ENCODE measurements at regions not wholly inside any gene's neighbourhood (a gene's known extent, or its start where the extent isn't known, plus 50 kb on each side); places are given as distances from the start of the nearest gene placed in this dataset.

DNA sequence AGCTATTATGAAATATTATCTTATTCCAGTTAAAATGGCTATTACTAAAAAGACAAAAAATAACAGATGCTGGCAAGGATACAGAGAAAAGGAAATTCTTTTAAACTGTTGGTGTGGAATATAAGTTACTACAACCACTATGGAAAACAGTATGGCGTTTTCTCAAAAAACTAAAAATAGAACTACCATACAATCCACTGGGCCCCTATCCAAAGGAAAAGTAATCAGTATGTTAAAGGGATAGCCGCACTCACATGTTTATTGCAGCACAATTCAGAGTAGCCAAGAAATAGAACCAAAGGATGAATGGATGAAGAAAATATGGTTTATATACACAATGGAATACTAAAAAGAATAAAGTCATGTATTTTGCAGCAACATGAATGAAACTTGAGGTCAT lies 303.8 kb upstream of the ECI2 start:
- no peaks in the 10 kb centered on the region for H3K27me3 ChIP-seq (replicated peaks in 1 of 7)
- no peaks in the 10 kb centered on the region for H3K36me3 ChIP-seq
- no peaks in the 10 kb centered on the region for H3K9me3 ChIP-seq
- DNase-seq, result no peak
- TF ChIP-seq POLR2A (IDR thresholded peaks at IDR 0.05) (no peak), POLR2AphosphoS5 (IDR thresholded peaks at IDR 0.05) (no peak)
- TF ChIP-seq, protein P1, sequence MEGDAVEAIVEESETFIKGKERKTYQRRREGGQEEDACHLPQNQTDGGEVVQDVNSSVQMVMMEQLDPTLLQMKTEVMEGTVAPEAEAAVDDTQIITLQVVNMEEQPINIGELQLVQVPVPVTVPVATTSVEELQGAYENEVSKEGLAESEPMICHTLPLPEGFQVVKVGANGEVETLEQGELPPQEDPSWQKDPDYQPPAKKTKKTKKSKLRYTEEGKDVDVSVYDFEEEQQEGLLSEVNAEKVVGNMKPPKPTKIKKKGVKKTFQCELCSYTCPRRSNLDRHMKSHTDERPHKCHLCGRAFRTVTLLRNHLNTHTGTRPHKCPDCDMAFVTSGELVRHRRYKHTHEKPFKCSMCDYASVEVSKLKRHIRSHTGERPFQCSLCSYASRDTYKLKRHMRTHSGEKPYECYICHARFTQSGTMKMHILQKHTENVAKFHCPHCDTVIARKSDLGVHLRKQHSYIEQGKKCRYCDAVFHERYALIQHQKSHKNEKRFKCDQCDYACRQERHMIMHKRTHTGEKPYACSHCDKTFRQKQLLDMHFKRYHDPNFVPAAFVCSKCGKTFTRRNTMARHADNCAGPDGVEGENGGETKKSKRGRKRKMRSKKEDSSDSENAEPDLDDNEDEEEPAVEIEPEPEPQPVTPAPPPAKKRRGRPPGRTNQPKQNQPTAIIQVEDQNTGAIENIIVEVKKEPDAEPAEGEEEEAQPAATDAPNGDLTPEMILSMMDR (IDR thresholded peaks at IDR 0.05 in 8 of 11, conservative IDR thresholded peaks at IDR 0.05 in 3 of 11), result no peak
- H3K27ac ChIP-seq, result no peak overlapping the region
- intact Hi-C loops (cut with DNase I; ENCODE audit: low total_unique reads), result no loop called here
- H3K4me1 ChIP-seq, result no peaks in the 10 kb centered on the region
- 37 to 92% (median 60%) methylated on average over 2 of the region's 2 CpGs for WGBS, 5 donors
- H3K4me3 ChIP-seq, result no peak overlapping the region

DNA sequence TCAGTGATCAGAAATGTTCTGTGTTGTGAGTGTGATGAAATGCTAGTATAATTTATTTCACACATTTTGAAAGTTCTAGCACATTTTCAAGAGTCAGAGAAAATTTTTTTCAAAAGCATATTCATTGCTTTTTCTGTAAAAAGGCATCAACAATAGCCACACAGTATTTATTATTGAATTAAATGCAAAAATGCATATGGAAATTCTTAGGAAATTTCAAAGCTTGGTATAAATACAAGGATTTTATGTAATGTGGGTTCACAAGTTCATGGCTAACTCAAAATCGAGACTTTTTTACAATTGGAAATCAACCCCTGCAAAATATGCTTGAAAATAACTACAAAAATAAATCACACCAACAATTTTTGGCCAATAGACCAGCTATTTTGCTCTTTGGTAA lies 302.0 kb upstream of the ECI2 start:
- WGBS, 5 donors, result 57 to 85% (median 67%) methylated on average over 1 of the region's 1 CpG
- Histone ChIP-seq H3K27me3 (replicated peaks in 1 of 7) (no peaks in the 10 kb centered on the region), H3K27ac (no peak overlapping the region), H3K4me1 (no peaks in the 10 kb centered on the region), H3K4me3 (no peak overlapping the region), H3K36me3 (no peaks in the 10 kb centered on the region), H3K9me3 (no peaks in the 10 kb centered on the region)
- intact Hi-C loops (cut with DNase I; ENCODE audit: low total_unique reads), result no loop called here
- no peak for TF ChIP-seq POLR2AphosphoS5 (IDR thresholded peaks at IDR 0.05)
- no peak for TF ChIP-seq POLR2A (IDR thresholded peaks at IDR 0.05)
- TF ChIP-seq, protein P1 (IDR thresholded peaks at IDR 0.05 in 8 of 11, conservative IDR thresholded peaks at IDR 0.05 in 3 of 11), result no peak
- no peak for DNase-seq

DNA sequence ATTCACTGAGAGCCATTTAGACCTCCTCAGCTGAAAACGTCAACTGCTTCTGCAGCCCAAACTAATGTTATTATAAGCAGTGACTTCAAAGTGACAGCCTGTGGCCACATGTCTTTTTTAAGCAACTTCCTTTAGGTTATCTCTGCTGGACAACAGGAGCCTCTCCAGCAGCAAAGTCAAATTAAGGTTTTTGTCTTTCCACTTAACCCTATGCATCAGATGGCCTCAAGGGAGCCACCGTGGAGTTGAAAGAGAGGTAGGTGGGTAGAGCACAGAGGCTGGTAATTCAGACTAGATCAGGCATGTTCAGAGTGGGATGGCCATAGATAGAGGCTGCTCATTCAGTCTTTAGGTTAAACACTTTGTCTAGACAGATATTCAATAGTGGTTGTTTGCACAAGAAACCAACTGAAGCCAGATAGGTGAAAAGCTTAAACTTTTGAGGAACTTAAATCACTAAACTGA lies 300.6 kb upstream of the ECI2 start:
- TF ChIP-seq POLR2A (IDR thresholded peaks at IDR 0.05) (no peak), POLR2AphosphoS5 (IDR thresholded peaks at IDR 0.05) (no peak)
- TF ChIP-seq, protein P1 (IDR thresholded peaks at IDR 0.05 in 8 of 11, conservative IDR thresholded peaks at IDR 0.05 in 3 of 11), result no peak
- intact Hi-C loops (cut with DNase I; ENCODE audit: low total_unique reads), result no loop called here
- Histone ChIP-seq H3K27me3 (replicated peaks in 1 of 7) (no peaks in the 10 kb centered on the region), H3K27ac (no peak overlapping the region), H3K36me3 (no peaks in the 10 kb centered on the region), H3K4me3 (no peak overlapping the region), H3K9me3 (peaks cover 0 to 2% (median 0%) of the 10 kb centered on the region in 8 donors), H3K4me1 (no peaks in the 10 kb centered on the region)
- no peak for DNase-seq
- WGBS, 5 donors, result 55 to 80% (median 67%) methylated on average over 2 of the region's 2 CpGs

DNA sequence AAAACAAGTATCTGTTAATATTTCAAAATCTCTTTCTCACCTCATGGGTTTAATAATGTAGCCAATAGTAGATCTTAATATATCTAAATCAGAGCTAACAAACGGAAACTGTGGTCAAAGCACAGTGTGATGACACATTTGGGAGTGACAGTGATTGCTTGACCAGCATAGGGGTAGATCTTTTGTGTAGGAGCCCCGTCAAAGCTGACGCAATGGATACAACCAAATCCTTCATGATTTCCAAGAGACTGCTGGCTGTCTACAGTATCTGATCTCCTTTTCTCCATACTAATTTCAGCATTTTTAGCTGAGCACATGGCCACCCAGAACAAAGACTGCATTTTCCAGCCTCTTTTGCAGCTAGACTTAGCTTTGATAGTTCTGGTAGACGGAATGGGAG lies 299.3 kb upstream of the ECI2 start:
- no peak overlapping the region for H3K4me3 ChIP-seq
- H3K9me3 ChIP-seq, result peaks cover 0 to 9% (median 5%) of the 10 kb centered on the region in 8 donors
- intact Hi-C loops (cut with DNase I; ENCODE audit: low total_unique reads), result no loop called here
- DNase-seq, result no peak
- H3K27me3 ChIP-seq (replicated peaks in 1 of 7), result no peaks in the 10 kb centered on the region
- no peak overlapping the region for H3K27ac ChIP-seq
- 83 to 96% (median 92%) methylated on average over 4 of the region's 4 CpGs for WGBS, 5 donors
- H3K36me3 ChIP-seq, result no peaks in the 10 kb centered on the region
- TF ChIP-seq POLR2A (IDR thresholded peaks at IDR 0.05) (no peak), POLR2AphosphoS5 (IDR thresholded peaks at IDR 0.05) (no peak)
- TF ChIP-seq, protein P1 (IDR thresholded peaks at IDR 0.05 in 8 of 11, conservative IDR thresholded peaks at IDR 0.05 in 3 of 11), result no peak
- H3K4me1 ChIP-seq, result no peaks in the 10 kb centered on the region

Measured in spleen (tissue), 11 donors.